HL-60/S4 treated with phorbol 12-myristate 13-acetate at 8.2 ng/mL for 4 days and 3 days (cell line): ENCODE measurements at regions not wholly inside any gene's neighbourhood (a gene's known extent, or its start where the extent isn't known, plus 50 kb on each side); places are given as distances from the start of the nearest gene placed in this dataset.
"Not testable (repeated sequence)": the region's sequence is repeated elsewhere in the genome, so short reads cannot be mapped to it uniquely, and the experiment has no call there.

Experiments used
- in situ Hi-C: fragments of 300-500 bp; cut with MboI; formaldehyde crosslinking; loops from 2 replicates; pipeline ENCODE4 v1.15.0; 2022; ENCODE audit warnings: low sequenced_read_pairs

DNA sequence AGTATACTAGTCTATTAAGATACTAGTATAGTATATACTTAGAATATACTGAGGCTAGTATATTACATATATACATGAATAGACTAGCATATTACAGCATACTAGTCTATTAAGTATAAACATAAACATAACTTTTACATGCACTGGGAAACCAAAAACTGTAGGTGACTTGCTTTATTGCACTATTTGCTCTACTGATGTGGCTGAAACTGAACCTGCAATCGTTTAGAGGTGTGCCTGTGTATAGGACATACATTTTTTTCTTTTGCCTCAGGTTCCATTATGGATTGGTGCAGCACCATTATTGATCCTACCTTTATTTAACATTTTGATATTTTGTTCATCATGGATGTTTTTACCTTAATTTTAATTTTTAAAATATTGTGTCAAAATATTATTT lies 143.2 kb upstream of the RGS6 start:
- in situ Hi-C loops = no loop called here

DNA sequence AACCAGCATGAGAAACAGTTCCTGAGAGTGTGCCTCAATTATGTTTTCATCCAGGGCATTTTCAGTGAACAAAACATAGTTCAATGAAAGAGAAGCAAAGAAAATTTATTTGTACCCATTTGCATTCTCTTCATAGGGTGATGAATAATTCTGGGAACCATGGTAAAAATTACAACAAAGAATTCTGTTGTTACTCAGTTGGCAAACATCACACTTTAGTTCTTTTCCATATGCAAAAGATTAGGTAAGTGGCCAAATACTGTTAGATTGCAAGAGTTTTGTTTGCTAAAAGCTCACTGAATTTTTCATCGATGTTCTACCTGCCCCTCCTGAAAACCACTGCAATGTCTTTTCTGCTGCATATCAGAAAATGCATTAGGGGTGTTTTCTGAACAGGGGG lies 132.4 kb upstream of the RGS6 start:
- in situ Hi-C loops = no loop called here

DNA sequence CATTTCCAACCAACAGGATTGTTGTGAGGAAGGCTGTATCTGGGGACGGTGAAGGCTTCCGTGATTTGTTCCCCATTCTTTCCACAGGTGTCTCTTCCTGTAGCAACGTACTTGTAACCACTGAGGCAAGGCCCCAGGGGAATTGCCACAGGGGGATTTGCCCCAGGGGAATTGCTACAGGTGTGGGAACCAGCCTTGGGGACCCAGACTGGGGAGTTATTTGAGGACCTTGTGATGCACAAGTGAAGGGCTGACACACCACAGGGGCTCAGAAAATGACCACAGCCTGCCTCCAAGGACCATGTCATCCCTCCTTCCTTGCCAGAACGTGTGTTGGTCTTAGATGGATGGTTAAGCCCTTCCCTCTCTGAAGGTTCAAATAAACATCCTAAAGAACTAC lies 131.4 kb upstream of the RGS6 start:
- in situ Hi-C loops = no loop called here

DNA sequence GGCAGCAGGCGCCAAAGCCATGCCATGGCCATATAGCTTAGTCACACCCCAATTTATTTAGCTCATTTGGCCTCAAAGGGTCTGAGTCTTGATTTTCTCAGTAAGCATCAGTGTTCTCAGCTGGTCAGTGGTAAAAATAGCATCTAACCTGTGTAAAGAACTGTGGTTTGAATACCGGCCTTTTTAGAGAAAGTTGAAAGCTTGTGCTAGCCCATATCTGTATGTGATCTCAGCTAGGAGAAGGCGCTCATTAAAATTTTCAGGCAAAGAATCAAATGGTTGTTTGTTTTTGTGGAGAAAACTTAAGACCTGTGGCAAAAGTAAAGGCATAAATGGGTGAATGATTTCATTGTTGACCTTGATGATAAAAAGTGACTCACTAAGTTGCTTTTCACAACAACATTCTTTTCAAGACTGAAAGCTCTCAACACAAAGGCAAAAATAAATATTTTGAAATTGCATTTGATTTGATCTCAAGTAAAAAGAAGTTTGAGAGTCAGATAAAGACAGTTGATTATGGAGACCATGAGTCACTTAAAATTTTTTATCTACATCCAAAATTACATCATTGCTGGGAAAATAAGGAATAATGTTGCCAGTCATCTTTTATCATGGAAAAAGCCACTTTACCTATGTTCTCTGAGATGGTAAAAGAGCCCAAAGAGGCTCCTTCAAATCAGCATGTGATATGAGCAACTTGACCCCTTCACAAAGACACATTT lies 128.5 kb upstream of the RGS6 start:
- in situ Hi-C loops = no loop called here

DNA sequence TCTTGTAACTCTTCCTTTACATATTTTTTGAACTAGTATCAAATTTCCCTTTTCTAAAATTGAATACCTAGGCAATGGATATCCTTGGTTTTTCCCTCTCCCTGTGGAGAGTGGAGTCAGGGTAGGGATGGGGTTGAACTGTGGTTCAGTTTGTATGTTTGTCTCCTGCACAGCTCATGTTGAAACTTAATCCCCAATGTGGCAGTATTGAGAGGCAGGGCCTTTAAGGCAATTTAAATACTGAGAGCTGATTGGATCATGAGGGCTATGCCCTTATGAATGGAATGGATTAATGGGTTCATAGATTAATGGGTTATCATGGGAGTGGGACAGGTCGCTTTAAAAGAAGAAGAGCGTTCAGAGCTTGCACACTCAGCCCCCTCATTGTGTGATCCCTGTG lies 127.2 kb upstream of the RGS6 start:
- in situ Hi-C loops = no loop called here

DNA sequence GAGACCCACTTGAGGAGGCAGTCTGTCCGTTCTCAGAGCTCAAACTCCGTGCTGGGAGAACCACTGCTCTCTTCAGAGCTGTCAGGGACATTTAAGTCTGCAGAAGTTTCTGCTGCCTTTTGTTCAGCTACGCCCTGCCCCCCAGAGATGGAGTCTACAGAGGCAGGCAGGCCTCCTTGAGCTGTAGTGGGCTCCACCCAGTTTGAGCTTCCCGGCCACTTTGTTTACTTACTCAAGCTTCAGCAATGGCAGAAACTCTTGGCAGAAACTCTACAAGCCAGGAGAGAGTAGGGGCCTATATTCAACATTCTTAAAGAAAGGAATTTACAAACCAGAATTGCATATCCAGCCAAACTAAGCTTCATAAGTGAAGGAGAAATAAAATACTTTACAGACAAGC lies 125.2 kb upstream of the RGS6 start:
- in situ Hi-C loops = not testable (repeated sequence)

DNA sequence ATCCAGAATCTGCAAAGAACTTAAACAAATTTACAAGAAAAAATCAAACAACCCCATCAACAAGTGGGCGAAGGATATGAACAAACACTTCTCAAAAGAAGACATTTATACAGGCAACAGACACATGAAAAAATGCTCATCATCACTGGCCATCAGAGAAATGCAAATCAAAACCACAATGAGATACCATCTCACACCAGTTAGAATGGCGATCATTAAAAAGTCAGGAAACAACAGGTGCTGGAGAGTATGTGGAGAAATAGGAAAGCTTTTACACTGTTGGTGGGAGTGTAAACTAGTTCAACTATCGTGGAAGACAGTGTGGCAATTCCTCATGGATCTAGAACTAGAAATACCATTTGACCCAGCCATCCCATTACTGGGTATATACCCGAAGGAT lies 121.4 kb upstream of the RGS6 start:
- in situ Hi-C loops = not testable (repeated sequence)

DNA sequence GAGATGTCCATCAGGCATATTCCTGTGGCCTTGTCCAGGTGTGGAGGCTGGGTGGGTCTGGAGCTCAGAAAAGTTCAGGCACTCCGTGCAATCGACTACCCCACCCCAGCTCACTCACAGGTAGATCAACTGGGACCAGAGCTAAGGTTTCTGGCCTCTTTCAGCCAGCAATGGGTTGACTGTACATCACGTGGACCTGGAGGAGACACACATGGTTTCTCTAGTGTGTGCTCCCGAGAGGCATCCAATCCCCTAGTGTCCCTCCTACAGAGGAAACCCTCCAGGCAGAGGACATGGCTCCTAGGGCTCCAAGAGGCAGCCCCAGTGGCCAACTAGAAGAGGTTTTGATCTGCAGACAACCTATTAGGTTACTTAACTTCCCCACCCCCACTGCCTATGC lies 119.5 kb upstream of the RGS6 start:
- in situ Hi-C loops = no loop called here

DNA sequence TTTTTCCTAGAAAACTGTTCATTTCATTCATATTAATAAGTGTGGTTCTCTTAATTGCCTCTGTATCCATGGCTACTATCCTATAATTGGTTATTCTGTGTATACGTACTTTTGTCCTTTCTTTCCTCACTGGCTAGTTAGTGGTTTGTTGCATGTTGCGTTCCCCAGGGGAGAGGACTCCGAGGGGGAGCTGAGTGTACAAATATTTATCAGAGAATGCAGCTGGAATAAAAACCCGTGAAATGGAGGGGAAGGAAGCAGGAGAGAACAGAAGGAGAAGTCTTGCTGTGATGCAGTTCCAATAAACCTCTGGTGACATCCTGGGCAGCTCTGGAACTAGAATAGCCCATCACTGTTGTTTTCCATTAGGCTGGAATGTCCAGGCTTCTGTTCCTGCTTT lies 117.1 kb upstream of the RGS6 start:
- in situ Hi-C loops = no loop called here

DNA sequence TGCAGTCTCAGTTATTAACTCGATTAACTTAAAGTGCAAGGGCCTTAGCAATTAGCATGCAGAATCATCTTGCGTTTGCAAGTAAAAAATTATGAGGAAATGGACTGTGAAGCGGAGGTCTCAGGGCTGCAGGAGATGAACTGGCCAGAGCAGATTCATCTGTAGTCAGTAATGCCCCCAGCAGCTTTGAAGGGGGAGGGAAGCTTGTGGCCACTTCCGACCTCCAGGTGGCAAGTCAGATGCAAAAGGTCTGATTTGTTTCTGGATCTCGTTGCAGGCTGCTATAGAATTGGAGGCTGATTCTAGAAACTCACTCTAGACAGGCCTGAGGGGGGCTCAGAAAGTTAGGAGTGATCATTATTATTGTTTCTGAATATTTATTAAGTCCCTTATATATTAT lies 107.4 kb upstream of the RGS6 start:
- in situ Hi-C loops = no loop called here

DNA sequence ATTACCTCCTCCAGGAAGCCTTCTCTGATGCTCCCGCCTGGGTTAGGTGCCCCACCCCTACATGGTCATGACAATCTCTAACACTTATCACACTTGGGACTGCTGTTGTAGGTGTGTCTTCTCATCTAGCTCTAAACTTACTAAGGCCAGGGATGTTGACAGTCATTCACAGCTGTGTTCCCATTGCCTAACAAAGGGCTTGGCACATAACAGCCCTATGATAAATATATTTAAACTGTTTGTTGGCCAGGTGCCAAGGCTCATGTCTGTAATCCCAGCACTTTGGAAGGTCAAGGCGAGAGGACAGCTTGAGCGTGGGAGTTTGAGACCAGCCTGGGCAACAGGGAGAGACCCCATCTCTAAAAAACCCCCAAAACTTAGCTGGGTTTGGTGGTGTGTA lies 98.8 kb upstream of the RGS6 start:
- in situ Hi-C loops = no loop called here

DNA sequence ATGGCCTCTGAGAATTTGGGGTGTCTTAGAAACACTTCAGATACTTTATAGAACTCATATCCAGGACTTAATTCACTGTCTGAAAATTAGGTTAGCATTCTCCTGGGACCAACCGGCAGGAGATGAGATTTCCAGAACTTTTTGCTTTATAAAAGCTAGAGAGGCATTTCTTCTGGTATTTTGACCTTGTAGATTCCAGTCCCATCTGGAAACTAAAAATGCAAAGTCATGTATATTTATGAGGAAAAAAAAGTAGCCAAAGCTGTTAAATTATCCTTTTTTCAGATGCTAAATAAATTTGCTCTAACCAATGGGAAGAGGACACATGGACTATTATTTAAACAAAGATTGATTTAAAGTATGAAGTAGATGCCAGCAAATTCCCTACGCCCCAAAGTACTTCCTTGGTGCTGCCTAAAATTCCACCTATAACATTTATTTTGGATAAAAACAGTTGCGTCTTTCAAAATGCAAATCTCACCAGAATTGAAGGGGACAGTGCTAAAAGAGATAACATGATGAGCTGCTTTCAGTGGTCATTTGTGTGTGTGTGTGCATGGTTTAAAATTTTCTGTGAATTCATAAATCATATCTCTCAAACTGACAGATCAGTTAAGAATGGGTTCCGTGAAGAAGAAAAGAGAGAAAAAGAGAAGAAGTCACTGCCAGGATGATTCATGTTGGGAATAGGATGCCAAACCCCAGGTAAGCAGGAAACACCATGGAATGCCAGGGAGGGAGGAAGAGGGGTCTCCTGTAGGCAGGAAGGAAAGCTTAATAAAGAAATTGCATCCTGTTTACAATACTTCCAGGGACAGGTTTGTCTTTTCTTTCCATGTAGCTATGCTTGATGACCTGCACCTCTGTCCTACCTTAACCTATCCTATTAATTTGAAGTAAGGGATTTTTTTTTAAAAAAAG lies 97.7 kb upstream of the RGS6 start:
- in situ Hi-C loops = no loop called here

DNA sequence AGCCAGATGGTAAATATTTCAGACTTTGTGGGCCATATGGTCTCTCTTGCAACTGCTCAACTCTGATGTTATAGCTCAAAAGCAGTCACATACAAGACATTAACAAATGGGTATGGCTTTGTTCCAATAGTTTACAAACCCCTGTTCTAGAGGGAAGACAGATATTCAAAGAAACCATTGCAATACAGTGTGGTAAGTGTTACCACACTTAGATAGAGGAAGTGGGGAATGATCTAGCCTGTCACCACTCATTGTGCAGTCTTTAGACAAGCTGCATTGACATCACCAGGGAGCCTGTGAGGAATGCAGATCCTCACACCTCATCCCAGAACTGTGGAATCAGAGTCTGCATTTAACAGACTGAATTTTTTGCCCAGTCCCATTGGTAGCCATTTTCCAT lies 80.0 kb upstream of the RGS6 start:
- in situ Hi-C loops = no loop called here

DNA sequence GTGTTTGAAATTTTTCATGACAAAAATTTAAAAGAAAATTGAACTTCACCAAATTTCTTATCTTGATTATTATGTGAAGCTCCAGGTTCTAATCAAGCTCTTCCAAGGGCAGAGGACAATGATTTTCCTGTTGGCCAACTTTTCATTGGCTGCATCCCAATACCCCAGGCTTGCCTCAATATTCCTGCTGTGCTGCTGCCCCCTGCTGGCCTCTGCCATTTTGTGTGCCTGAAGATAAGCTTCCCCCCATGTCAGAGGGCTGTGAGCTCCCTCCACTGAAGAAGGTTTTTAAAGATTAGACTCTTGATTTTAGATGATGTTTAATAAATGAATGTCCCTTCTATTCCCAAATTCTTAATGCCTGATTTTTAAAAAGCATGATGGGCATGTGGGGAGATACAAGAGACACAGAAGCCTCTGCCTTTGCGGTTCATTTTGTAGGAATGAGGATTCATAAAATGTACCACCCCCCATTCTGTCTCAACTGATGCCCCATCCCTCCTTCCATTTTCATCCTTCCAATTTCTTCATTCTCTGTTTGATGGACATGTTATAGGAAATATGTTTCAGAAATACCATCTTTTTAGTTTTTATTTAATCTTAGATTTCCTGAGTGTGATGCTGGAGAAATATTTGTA lies 76.7 kb upstream of the RGS6 start:
- in situ Hi-C loops = no loop called here

DNA sequence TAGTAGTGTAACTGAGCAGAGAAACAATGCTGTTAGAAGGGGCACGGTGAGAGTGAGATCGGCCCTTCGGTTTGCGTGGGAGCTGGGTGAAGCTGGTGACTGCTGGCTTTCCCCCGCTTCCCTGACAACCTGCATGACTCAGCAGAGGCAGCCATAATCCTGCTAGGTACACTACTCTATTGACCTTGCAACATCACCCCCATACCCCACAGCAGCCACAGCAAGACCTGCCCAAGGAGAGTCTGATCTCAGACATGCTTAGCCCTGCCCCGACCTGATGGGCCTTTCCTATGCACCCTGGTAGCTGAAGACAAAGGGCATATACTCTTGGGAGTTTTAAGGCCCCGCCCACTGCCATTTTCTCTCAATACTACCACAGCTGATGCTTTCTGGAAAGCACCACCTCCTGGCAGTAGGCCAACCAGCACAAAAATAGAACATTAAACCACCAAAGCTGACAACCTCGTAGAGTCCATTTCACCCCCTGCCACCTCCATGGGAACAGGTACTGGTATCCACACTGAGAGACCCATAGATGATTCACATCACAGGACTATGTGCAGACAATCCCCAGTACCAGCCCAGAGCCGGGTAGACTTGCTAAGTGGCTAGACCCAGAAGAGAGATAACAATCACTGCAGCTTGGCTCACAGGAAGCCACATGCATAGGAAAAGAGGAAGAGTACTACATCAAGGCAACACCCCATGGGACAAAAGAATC lies 75.9 kb upstream of the RGS6 start:
- in situ Hi-C loops = no loop called here

DNA sequence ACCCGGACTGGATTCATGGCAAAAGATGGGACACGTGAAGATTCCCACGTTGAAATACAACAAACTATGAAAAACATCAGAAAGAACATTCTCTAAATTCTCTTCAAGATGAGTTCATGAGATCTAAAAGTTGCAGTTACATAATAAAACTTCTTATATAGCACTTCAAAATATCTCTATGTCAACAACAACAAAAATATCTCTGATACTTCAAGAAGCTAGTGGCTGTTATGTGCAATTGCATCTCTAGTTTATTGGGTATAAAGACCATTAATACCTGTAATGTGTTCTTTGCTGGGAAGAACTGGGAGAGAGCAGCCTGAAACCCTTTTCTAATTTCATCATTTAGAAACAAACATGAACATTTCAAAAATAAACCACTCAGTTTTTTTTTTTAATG lies 69.2 kb upstream of the RGS6 start:
- in situ Hi-C loops = no loop called here

DNA sequence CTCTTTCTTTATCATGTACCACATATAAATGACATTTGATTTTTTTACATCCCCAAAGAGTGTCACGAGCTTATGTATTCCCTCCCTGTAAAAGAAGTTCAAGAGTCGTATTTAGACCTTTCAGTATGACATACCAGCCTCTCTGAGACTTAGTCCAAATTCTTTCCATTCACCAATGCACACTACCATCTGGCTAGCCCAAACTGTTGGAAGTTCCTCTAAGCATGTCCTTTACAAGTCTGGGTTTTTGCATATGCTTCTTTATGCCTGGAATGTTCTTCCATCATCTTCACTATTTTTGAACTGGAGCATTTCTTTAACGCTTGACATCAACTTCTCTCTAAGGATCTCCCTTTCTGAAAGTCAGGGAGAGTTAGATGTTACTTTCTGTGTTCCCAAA lies 68.5 kb upstream of the RGS6 start:
- in situ Hi-C loops = no loop called here
